GM21737 (cell line): ENCODE measurements at regions not wholly inside any gene's neighbourhood (a gene's known extent, or its start where the extent isn't known, plus 50 kb on each side); places are given as distances from the start of the nearest gene placed in this dataset.

ENCODE experiments used
- ATAC-seq: cut with Tn5 transposase; IDR thresholded peaks from one replicate; pipeline ENCODE4 v1.9.1; 2021; ENCODE audit warnings: mild to moderate bottlenecking, moderate library complexity; ENCODE audit not compliant: unreplicated experiment

DNA sequence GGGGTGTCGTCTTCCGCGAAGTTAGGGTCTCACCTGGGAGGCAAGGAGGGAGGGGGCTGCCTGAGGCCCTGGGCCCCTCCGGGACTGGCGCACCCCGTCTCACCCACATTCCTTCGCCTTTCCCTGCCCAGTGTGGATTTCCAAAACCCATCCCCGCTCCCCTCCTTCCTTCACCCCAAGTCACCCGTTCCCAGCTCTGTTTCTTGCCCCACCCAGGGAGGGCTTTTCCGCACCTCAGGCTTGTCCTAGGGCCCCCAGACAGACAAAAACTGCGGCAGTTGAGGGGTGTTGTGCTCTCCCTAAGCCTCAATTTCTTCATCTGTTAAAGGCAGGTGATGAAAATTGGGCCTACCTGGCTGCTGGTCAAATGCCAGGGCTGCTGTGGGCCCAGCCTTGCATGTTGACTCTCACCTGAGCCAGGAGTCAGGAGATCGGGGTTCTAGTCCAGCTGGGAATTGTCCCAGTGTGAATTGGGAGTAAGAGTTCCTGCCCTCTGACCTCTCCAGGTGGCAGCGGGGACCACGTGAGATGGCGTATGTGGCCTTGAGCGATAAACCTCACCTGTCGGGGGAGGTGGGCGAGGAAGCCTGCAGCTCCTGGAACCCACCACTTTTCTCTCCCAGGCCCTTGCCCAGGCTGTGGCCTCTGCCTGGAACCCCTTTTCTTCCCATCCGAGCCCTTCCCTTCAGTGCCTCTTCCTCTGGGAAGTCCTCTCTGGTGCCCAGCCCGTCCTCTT is 143.4 kb upstream of the IER5L start:
- ATAC-seq = no peak

DNA sequence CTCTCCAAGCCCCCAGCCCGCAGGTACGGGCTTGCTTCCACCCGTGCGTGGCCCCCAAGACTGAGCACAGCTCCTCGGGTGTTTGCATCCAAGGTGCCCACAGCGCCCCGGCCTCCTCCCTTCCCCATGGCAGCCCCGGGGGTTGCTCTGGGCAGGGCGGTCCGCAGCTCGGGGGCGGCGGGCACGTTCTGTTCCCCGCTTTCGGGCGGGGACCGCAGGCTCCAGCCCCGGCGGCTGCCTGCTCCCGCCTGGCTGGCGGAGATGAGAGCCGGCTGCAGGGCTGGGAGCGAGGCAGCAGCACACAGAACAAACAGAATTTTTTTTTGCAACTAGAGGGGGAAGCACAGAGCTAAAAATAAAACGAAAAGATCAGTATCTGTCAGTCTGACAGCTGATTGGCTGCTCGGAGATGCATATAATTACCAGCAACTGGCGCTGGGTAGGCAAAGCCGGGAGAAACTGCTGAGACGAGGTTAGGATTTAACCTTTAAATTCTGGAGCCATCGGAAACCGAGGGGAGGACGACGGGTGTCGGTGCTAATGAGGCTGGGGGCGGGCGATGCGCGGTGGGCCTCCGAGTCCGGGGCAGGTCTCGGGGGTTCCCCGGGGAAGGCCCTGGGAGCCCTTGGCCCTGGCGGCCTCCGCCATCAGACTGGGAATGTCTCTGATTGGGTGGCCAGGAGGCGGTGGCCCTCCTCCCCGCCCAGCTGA is 142.7 kb upstream of the IER5L start:
- peak; percentile 62 for ATAC-seq

DNA sequence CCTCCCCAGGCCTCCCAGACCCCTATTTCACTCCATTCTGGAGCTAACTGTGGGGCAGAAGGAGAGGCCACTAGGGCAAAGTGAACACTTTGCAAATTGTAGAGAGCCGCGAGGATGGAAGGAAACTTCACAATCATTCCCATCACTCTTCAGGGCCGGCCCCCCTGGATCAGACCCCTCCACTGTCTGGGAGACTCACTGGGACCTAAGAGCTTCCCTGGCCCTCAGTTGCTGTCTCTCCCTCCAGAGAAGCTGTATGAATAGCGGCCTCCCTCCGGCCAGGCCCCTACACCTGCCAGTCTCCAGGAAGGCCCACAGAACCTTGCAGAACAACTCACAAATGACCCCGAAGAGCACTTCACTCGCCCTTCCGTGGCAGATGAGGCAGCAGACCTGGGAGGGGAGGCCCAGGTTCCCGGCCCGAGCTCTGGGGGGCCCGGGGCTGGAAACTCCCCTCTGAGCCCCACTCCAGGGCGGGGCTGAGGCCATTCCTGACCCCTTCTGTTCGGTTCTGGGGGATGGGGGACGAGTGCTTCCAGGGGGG is 141.9 kb upstream of the IER5L start:
- ATAC-seq = no peak

DNA sequence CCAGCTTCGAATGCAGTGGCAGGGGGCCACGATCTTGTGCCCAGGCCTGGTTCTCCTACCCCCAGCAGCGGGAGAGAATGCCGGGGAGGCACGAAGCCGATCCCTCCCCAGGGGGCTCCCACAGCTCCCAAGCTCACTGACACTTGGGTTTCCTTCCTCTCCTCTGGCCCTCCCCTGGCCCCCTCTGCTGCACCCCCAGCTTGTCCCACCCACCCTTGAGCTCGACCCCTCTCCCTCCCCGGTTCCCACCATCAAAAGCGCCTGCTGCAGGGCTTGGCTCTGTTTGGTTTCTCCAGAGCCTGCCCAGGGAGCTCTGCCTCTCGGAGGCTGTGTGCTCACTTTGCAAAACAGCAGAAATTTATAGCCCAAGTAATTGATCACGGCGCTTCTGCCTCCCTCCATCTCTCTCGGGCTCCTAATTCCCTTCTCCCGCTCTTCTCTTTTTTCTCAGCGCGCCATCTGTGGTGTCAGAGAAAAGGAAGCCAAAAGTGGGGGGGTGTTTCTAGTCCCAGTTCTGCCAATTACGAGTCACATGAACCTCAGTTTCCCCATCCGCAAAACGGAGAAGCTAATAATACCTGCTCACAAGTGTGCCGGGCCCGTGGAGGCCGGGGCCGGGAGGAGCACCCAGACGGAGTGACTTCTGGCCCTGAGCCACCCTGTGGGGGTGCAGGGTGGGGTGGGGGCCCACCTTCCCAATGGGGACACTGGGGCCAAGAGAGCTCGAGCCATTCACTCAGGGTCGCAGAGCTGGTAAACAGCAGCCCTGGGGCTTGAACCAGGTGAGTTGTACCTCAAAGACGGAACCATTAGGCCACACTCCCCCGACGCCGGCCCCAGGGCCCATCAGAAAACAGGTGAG is 141.2 kb upstream of the IER5L start:
- no peak for ATAC-seq

DNA sequence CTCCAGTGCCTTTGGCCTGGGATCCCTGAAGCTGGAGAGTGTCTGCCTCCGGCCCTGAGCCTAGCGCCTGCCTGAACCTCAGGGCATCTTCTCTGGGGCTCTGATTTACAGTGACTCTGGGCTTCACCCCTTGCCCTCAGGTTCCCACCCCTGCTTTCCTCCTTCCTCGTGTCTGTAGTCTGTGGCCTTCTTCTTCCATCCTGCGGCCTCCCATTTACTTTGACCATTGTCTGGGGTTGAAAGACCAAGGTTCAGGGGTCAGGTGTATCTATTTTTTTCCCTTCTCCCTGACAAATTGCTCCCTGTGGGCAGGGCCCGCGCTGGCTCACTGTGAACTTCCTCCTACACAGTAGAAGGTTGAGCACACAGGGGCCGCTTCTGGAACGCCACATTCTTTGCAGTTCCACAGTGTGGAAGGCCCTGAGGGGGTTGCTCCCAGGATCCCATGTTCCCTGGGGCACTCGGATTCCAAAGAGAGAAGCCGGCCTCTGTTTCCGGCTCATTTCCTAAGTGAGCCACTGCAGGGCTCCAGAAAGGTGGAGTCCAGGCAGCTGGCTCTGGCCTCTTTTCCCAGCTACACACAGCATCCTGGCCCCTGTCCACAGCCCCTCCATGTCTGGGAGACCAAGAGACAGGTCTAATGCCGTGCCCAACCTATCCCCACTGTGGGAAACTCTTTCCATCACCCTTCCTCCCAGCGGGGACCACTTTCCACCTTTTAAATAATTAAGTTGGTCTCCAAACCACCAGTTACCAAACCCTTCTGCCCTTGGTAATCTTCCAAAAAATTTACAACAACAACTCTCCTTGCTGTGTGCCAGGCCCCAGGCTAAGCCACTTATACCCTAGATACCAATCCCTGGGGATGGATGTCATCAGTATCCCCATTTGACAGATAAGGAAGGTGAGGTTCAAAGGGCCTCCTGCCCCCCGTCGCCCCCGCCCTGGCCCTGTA is 140.3 kb upstream of the IER5L start:
- ATAC-seq = no peak

DNA sequence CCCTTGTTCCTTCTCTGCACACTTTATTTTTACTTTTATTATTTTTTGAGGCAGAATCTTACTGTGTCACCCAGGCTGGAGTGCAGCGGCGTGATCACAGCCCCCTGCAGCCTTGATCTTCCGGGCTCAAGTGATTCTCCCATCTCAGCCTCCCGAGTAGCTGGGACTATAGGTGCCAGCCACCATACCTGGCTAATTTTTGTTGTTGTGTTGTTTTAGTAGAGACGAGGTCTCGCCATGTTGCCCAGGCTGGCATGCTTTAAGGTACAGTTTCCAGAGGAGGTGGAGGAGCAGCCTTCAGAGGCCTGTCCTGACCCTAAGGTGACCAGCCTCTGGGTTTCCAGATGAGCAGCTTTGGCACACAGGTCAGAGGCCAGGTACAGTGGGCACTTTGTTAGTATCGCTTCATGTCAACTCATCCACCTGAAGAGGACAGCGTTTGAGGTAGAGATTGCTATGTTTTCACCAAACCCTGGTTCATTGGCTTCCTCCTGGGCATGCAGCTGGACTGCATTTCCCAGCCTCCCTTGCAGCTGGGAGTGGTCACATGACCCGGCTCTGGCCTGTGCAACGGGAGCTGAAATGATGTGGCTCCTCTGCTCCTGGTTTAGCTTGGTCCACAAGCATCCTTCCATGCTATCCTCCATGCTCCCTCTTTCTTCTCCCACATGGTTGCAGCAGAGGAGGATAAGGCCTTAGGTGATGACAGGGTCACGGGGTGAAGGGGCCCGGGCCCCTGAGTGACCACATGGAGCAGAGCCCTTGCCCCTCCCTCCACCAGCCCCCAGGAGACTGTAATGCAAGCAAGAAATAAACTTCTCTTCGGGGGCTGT is 139.3 kb upstream of the IER5L start:
- no peak for ATAC-seq

DNA sequence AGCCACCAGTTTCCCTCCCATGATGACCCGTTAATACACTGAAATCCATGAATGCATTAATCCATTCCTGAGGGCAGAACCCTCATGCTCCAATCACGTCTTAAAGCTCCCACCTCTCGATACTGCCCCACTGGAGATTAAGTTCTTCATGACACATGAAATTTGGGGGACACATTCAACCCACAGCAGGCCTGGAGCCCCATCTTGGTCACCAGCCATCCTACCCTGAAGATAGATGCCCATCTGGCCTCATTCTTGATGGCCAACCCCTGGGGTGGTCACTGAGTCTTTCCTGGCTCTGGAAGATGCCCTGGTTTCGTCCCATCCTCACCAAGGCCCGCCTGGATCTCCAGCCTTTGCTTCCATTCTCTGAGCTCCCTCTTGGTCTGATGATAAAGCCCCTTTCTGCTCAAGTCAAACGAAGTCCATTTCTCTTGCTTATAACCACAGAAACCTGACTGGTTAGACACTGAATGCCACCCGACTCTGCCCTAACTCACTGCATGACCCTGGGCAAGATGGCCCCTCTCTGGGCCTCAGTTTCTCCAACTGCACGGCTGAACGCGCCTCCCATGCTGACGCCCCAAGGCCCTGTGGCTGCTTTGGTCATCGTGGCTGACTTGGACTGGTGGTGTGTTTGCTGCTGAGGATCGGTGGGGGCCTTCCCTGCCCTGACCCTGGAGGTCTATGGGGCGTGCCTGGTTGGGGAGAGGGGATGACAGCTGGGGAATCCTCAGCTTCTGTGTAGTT is 138.4 kb upstream of the IER5L start:
- no peak for ATAC-seq

DNA sequence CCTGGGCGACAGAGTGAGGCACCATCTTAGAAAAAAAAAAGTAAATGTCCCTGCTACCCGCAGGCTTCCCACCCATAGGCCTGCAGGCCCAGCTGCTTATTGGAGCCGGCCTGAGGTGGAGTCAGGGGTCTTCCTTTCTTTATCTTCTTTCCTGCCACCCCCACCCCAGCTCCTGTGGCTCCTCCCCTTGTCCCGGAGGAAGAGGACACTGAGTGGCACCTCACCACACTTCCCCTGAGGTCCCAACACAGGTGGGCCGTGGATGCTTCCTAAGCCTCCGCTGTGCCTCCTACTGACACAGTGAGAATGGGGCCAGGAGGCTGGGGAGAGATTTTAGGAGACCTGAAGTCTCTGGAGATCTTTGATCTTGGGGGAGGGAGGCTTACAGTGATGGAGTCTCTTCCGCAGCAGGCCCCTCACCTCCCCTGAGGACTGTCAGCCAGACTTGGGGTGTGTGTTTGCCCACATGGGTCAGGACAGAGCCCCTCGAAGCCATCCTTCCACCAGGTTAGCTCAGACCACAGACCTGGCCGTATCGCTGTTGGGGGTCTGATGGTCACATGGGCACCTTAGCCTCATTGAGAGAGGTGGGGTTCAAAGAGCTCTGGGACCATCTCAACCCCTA is 135.4 kb upstream of the IER5L start:
- no peak for ATAC-seq

DNA sequence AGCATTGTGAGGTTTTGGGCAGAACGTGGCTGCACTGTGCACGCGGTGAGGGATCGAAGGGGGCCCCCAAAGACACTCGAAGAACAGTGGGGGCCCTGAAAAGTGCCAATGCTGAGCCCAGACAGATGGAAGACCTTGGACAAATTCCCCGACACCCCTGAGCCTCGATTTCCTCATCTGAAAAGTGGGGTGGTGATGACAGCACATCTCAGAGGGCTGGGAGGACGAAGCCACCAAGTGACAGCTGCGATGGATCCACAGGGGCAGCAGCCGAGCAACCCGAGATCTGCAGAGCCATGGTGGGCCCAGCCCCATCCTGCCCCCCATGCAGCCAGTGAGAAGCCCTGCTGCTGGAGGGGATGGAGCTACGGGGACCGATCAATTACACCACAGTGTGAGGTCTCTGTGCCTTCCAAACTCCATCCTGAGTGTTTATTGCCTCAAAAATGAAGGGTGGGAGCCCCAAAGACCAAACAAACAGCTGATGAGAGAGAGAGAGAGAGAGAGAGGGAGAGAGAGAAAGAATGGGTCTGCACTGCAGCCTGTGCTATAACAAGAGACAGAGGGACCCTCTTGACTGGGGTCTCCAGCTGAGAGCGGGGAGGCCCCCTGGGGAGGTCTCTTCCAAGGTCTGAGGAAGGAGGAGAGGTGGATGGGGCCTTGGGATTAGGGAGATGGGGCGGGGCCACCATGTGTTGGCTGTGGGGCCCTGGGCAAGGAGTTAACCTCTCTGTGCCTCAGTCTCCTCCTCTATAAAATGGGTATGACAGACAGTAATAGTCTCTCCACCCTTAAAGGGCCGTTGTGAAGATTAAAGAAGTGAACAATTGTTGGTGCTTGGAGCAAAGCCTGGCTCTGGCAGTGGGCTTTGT is 134.4 kb upstream of the IER5L start:
- ATAC-seq = no peak

DNA sequence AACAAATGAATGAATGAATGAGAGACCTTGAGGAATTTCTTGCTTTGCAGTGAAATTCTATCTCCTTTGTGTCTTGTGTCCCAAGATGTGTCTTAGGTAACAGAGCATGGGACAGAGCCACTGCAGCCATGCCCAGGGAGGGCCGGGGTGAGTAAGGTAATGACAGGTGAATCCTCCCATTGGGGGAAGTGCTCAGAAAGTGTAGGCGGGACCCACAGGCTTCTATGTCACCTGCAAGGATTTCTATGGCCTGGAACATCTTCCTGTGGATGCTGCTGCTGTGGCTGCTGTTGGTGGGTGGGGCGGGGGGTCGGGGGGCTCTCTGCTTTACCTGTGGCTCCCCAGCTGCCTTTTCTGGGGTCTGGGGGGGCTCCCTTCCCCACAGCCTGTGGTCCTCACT is 133.6 kb upstream of the IER5L start:
- no peak for ATAC-seq

DNA sequence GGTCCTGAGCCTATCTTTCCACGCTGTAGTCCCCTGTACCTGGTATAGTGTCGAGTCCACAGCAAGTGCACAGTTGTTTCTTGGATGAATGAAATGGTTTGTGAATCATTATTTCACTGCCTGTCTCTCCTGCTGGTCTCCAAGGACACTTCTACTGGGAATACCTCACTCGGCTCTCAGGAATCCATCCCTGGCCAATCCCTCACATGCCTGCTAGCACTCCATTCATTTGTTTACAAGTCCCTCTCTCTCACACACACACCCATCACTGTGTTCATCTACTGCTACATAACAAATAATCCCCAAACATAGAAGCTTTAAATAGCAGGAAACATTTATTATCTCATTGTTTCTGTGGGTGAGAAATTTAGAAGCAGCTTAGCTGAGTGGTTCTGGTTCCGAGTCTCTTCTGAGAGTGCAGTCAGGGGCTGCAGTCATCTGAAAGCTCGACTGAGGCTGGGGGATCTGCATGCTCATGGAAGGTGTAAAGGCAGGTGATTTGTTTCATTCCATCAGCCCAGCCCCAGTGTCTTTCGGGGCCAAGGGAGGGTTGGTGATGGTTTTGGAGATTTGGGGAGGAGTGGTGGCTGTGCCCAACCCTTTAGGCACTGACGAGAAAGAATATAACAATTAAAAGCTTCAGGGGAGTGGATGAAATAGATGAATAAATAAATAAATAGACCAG is 132.7 kb upstream of the IER5L start:
- ATAC-seq = no peak

DNA sequence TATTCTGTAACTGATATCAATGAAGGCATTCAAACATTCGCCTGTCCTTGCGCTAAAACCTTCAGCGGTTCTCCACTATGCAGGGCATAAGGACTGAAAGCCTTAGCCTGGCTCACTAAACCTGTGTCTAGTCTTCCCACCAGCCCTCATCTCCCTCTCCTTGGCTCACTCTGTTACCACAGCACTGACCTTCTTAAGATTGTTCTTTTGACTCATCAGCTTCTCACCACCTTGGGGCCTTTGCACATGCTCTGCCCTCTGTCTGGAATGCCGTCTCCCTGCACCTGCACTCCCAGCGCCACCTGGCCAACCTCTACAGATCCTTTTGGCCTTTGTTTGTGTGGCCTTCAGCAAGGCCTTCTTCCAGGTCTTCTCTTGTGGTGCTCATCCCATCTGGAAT is 131.8 kb upstream of the IER5L start:
- no peak for ATAC-seq

DNA sequence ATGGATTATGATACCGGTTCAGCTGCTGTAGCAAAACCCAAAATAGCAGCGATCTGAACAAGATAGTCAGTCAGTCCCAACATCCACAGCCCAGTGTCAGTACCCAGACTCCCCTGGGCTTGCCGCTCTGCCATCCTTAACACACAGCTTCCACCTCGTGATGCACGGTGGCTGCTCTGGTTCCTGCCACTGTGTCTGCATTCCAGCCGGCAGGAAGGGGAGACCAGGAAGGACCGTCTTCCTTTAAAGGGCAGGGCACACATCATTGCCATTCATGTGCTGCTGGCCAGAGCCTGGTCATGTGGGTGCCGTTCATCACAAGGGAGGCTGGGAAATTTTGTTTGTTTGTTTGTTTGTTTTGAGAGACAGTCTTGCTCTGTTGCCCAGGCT is 131.0 kb upstream of the IER5L start:
- ATAC-seq = no peak

DNA sequence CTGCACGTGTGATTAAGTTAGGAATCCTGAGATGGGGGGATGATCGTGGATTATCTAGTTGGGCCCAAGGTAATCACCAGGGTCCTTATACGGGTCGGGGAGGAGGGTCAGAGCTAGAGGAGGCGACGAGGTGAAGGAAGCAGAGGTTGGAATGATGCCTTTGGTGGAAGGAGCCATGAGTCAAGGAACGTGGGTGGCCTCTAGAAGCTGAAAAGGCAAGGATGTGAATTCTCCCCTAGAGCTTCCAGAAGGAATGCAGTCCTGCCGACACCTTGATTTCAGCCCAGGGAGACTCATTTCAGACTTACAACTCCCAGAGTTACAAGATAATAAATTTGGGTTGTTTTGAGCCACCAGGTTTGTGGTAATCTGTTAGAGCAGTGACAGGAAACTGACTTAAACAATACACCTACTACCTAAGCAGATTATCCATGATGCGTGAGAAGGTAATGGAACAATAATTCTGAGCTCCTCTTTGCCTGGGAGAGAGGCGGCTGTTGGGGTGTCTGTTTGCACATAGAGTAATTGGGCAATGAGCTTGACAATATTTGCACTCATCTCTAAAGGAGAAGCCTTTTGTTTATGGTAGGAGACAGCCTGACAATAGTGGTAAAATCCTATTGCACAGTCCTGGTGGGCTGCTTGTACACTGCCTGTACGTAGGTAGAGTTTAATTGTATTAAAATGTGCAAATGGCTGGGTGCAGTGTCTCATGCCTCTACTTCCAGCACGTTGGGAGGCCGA is 129.3 kb upstream of the IER5L start:
- ATAC-seq = no peak

DNA sequence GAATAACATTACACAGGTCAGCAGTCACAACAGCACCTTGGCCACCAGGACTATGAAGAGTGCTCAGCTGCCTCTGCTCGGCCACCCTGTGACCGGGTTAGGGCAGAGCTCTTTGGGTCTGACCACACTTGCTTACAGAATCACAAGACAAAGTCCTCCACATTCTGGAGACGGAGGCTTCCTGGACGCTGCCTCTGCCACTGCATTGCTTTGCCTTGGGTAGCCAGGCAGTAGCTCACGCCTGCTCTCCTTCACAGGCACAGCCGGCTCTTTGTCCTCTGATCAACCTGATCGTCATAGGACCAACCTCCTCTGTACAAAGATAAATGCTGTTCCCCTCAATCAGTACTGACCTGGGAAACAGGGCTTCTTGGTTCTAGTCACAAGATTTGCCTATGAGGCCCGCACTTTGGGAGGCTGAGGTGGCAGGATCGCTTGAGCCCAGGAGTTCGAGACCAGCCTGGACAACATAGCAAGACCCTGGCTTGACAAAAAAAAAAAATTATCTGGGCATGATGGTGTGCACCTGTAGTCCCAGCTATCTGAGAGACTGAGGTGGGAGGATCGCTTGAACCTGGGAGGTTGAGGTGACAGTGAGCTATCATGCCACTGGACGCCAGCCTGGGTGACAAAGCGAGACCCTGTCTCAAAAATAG is 128.4 kb upstream of the IER5L start:
- no peak for ATAC-seq

DNA sequence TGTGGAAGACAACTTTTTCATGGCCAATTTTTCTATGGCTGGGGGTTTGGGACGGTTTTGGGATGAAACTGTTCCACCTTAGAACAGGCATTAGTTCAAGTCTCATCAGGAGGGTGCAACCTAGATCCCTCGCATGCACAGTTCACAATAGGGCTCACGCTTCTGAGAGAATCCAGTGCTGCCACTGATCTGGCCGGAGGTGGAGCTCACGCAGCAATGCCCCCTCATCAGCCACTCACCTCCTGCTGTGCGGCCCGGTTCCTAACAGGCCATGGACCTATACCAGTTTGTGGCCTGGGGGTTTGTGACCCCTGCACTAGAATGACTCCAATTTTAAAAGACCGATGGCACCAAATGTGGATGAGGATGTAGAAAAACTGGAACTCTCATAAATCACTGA is 127.2 kb upstream of the IER5L start:
- ATAC-seq = no peak
